ENCODE measurements at regions not wholly inside any gene's neighbourhood (a gene's known extent, or its start where the extent isn't known, plus 50 kb on each side); places are given as distances from the start of the nearest gene placed in this dataset.

- TF ChIP-seq TSHZ2 (CRISPR knock-in tag; IDR thresholded peaks at IDR 0.05), result no peak
- no peak for TF ChIP-seq ISL1 (CRISPR knock-in tag; IDR thresholded peaks at IDR 0.05)
- TF ChIP-seq ZC3H10 (CRISPR knock-in tag; IDR thresholded peaks at IDR 0.05), result no peak
- no peak for TF ChIP-seq POU6F1 (CRISPR knock-in tag; IDR thresholded peaks at IDR 0.05; ENCODE audit: borderline replicate concordance, low read depth)
- no peak for TF ChIP-seq CREB5 (CRISPR knock-in tag; IDR thresholded peaks at IDR 0.05; ENCODE audit: low read depth)
- no peak for TF ChIP-seq PATZ1 (CRISPR knock-in tag; IDR thresholded peaks at IDR 0.05; ENCODE audit: borderline replicate concordance)
- TF ChIP-seq GLIS3 (CRISPR knock-in tag; IDR thresholded peaks at IDR 0.05), result no peak
- TF ChIP-seq CSRNP3 (CRISPR knock-in tag; IDR thresholded peaks at IDR 0.05), result no peak
- TF ChIP-seq SNAI2 (CRISPR knock-in tag; IDR thresholded peaks at IDR 0.05), result no peak
- no peak for TF ChIP-seq BACH2 (CRISPR knock-in tag; IDR thresholded peaks at IDR 0.05; ENCODE audit: borderline replicate concordance)
- no peak for ATAC-seq
Observed at GRCh38 chr2:201568217-201568820, 75.0 kb downstream of the TMEM237 start.

- ATAC-seq, result no peak
- no peak for TF ChIP-seq OSR1 (CRISPR knock-in tag; IDR thresholded peaks at IDR 0.05)
- TF ChIP-seq TCF4 (CRISPR knock-in tag; IDR thresholded peaks at IDR 0.05; ENCODE audit: borderline replicate concordance), result no peak
- no peak for TF ChIP-seq CSRNP3 (CRISPR knock-in tag; IDR thresholded peaks at IDR 0.05)
- no peak for TF ChIP-seq ARNTL (CRISPR knock-in tag; IDR thresholded peaks at IDR 0.05; ENCODE audit: borderline replicate concordance, low read depth)
- TF ChIP-seq CSDC2 (CRISPR knock-in tag; IDR thresholded peaks at IDR 0.05), result no peak
- TF ChIP-seq TSHZ2 (CRISPR knock-in tag; IDR thresholded peaks at IDR 0.05), result no peak
- no peak for TF ChIP-seq PATZ1 (CRISPR knock-in tag; IDR thresholded peaks at IDR 0.05; ENCODE audit: borderline replicate concordance)
- no peak for TF ChIP-seq ZNF8 (CRISPR knock-in tag; IDR thresholded peaks at IDR 0.05)
- no peak for TF ChIP-seq ISL1 (CRISPR knock-in tag; IDR thresholded peaks at IDR 0.05)
- TF ChIP-seq PPARA (CRISPR knock-in tag; IDR thresholded peaks at IDR 0.05; ENCODE audit: borderline replicate concordance), result no peak
- no peak for TF ChIP-seq GLIS3 (CRISPR knock-in tag; IDR thresholded peaks at IDR 0.05)
Observed at GRCh38 chr2:201559067-201559710, 84.1 kb downstream of the TMEM237 start.

Measured in SK-N-SH treated with all-trans-retinoic acid at 6 μM for 48 hours (cell line).